AG04450 (cell line): ENCODE measurements at regions not wholly inside any gene's neighbourhood (a gene's known extent, or its start where the extent isn't known, plus 50 kb on each side); places are given as distances from the start of the nearest gene placed in this dataset.
"Not testable (repeated sequence)": the region's sequence is repeated elsewhere in the genome, so short reads cannot be mapped to it uniquely, and the experiment has no call there.

ENCODE experiments used
- CTCF ChIA-PET: fragments of 300-600, 350-600 bp; formaldehyde crosslinking; extraction: SDS; loops from one replicate; lab custom pipeline; 2022; ENCODE audit warnings: antibody characterized with exemption, inconsistent platforms; lab: Charles Lee
- POLR2A ChIA-PET: fragments of 350-600 bp; formaldehyde crosslinking; extraction: SDS; loops from one replicate; lab custom pipeline; 2021; ENCODE audit warnings: antibody characterized with exemption, inconsistent platforms; lab: Yijun Ruan, JAX
- DNase-seq: peaks from one replicate; pipeline ENCODE4 v3.0.0-alpha.2; 2011; ENCODE audit warnings: low read depth, low spot score
- H3K27ac ChIP-seq: one replicate; pipeline ENCODE4 v1.5.1; 2012; ENCODE audit warnings: low read depth, low read length, control low read depth
- H3K27me3 ChIP-seq: one replicate; pipeline ENCODE4 v1.6.0; 2012; ENCODE audit warnings: low read length; ENCODE audit not compliant: control insufficient read depth, insufficient read depth
- H3K4me3 ChIP-seq: 2 replicates; pipeline ENCODE4 v1.5.1; 2011; ENCODE audit warnings: mild to moderate bottlenecking, low read depth, low read length, control low read depth
- H3K9me3 ChIP-seq: 2 replicates; pipeline ENCODE4 v1.5.1; 2012; ENCODE audit warnings: low read length; ENCODE audit not compliant: control insufficient read depth, insufficient read depth
- CTCF ChIP-seq: IDR thresholded peaks from 2 replicates; pipeline ENCODE4 v1.5.1; 2011; ENCODE audit warnings: low read depth, low read length, control low read depth, inconsistent platforms

GRCh38 chr5:110878115-110878514 is 139.3 kb downstream of the SLC25A46 start:
- no peak for TF ChIP-seq CTCF
- Histone ChIP-seq H3K27me3 (no peaks in the 10 kb centered on the region), H3K4me3 (no peak overlapping the region), H3K27ac (no peak overlapping the region), H3K9me3 (peaks cover 3% of the 10 kb centered on the region; the same call in 1 of the 2 replicates)
- ChIA-PET CTCF (no interaction called here), POLR2A (no interaction called here)
- no peak for DNase-seq

- Histone ChIP-seq H3K27ac (no peak overlapping the region), H3K27me3 (no peaks in the 10 kb centered on the region), H3K4me3 (no peak overlapping the region), H3K9me3 (peaks cover 3% of the 10 kb centered on the region; the same call in 1 of the 2 replicates)
- ChIA-PET POLR2A (no interaction called here), CTCF (interaction anchor here (0.6 kb wide), 1 partner anchor 15 kb away, joined by 4 read pairs; no protein-coding TSS in a partner anchor)
- no peak for DNase-seq
- TF ChIP-seq CTCF, result no peak
Observed at GRCh38 chr5:110879675-110880074, 140.9 kb downstream of the SLC25A46 start.

GRCh38 chr5:110880413-110880812 is 141.6 kb downstream of the SLC25A46 start:
- no peak overlapping the region for H3K4me3 ChIP-seq
- POLR2A ChIA-PET, result no interaction called here
- CTCF ChIA-PET, result no interaction called here
- TF ChIP-seq CTCF, result no peak
- peaks cover 3% of the 10 kb centered on the region; the same call in 1 of the 2 replicates for H3K9me3 ChIP-seq
- H3K27ac ChIP-seq, result no peak overlapping the region
- H3K27me3 ChIP-seq, result no peaks in the 10 kb centered on the region
- DNase-seq, result peak; percentile 73

- peaks cover 3% of the 10 kb centered on the region; the same call in 1 of the 2 replicates for H3K9me3 ChIP-seq
- DNase-seq, result no peak
- CTCF ChIA-PET, result interaction anchor here (0.6 kb wide), 1 partner anchor 127 kb away, joined by 3 read pairs; no protein-coding TSS in a partner anchor
- H3K4me3 ChIP-seq, result no peak overlapping the region
- POLR2A ChIA-PET, result no interaction called here
- no peak overlapping the region for H3K27ac ChIP-seq
- H3K27me3 ChIP-seq, result no peaks in the 10 kb centered on the region
- TF ChIP-seq CTCF, result no peak
Observed at GRCh38 chr5:110884005-110884404, 145.2 kb downstream of the SLC25A46 start.

GRCh38 chr5:110887170-110887569 is 148.4 kb downstream of the SLC25A46 start:
- H3K27ac ChIP-seq, H3K4me3 ChIP-seq, DNase-seq, H3K9me3 ChIP-seq, CTCF ChIA-PET, POLR2A ChIA-PET, H3K27me3 ChIP-seq: not testable (repeated sequence)

GRCh38 chr5:110893854-110894483 is 155.2 kb downstream of the SLC25A46 start:
- POLR2A ChIA-PET, CTCF ChIA-PET, H3K4me3 ChIP-seq, DNase-seq, H3K27ac ChIP-seq, H3K27me3 ChIP-seq: not testable (repeated sequence)
- H3K9me3 ChIP-seq, result peaks cover 13% of the 10 kb centered on the region
